Neural progenitor cell (in vitro differentiated cells): ENCODE measurements at regions not wholly inside any gene's neighbourhood (a gene's known extent, or its start where the extent isn't known, plus 50 kb on each side); places are given as distances from the start of the nearest gene placed in this dataset.
A peak's percentile ranks its signal among the peaks of the same experiment; 100 is the strongest.

ENCODE experiments used
- DNase-seq: peaks from one replicate; pipeline ENCODE4 v3.0.0-alpha.2; 2016; ENCODE audit warnings: low spot score
- H2AFZ ChIP-seq: fragments of 200-600 bp; sonication (generic); replicated peaks from 2 replicates; pipeline ENCODE4 v1.6.1; 2016; ENCODE audit warnings: antibody characterized with exemption
- H3F3A ChIP-seq: fragments of 200-600 bp; sonication (generic); 2 replicates; pipeline ENCODE4 v1.6.1; 2016; ENCODE audit warnings: antibody characterized with exemption, low read depth
- H3K27ac ChIP-seq: fragments of 200-600 bp; sonication (generic); 2 replicates; pipeline ENCODE4 v1.5.1; 2016; ENCODE audit warnings: mild to moderate bottlenecking
- H3K27me3 ChIP-seq: fragments of 200-600 bp; sonication (generic); 2 replicates; pipeline ENCODE4 v1.6.1; 2016; ENCODE audit warnings: mild to moderate bottlenecking, moderate library complexity
- H3K36me3 ChIP-seq: fragments of 200-600 bp; sonication (generic); 2 replicates; pipeline ENCODE4 v1.5.1; 2016
- H3K4me1 ChIP-seq: fragments of 200-600 bp; sonication (generic); 2 replicates; pipeline ENCODE4 v1.6.1; 2016; ENCODE audit warnings: mixed run types
- H3K4me2 ChIP-seq: fragments of 200-600 bp; sonication (generic); 2 replicates; pipeline ENCODE4 v1.6.1; 2016
- H3K4me3 ChIP-seq: fragments of 200-600 bp; sonication (generic); 2 replicates; pipeline ENCODE4 v1.5.1; 2016
- H3K79me2 ChIP-seq: fragments of 200-600 bp; sonication (generic); 2 replicates; pipeline ENCODE4 v1.6.1; 2016; ENCODE audit warnings: low read depth
- H3K9ac ChIP-seq: fragments of 200-600 bp; sonication (generic); 2 replicates; pipeline ENCODE4 v1.6.1; 2016
- H3K9me3 ChIP-seq: fragments of 200-600 bp; sonication (generic); 2 replicates; pipeline ENCODE4 v1.5.1; 2016; ENCODE audit warnings: low read depth
- H4K20me1 ChIP-seq: fragments of 200-600 bp; sonication (generic); 2 replicates; pipeline ENCODE4 v1.6.1; 2016; ENCODE audit warnings: low read depth
- H3K27ac Mint-ChIP-seq: 3 replicates; pipeline ENCODE4 v1.8.0; 2021; ENCODE audit warnings: mixed read lengths
- H3K27me3 Mint-ChIP-seq: 2 replicates; pipeline ENCODE4 v1.8.0; 2022; ENCODE audit warnings: low read depth, mild to moderate bottlenecking, inconsistent platforms, moderate library complexity, mixed read lengths; ENCODE audit not compliant: insufficient read depth
- H3K36me3 Mint-ChIP-seq: 3 replicates; pipeline ENCODE4 v1.8.0; 2021; ENCODE audit warnings: mixed read lengths
- H3K4me1 Mint-ChIP-seq: 3 replicates; pipeline ENCODE4 v1.8.0; 2021; ENCODE audit warnings: mixed read lengths
- H3K4me3 Mint-ChIP-seq: 3 replicates; pipeline ENCODE4 v1.8.0; 2021; ENCODE audit warnings: mild to moderate bottlenecking, moderate library complexity, mixed read lengths
- H3K9me3 Mint-ChIP-seq: 3 replicates; pipeline ENCODE4 v1.8.0; 2020; ENCODE audit warnings: mixed read lengths
- CTCF ChIP-seq: fragments of 200-600 bp; sonication (generic); IDR thresholded peaks from 2 replicates; pipeline ENCODE4 v1.5.1; 2017; ENCODE audit warnings: antibody characterized with exemption, mild to moderate bottlenecking
- EZH2 ChIP-seq: fragments of 200-600 bp; sonication (generic); IDR thresholded peaks from 2 replicates; pipeline ENCODE4 v1.6.1; 2017; ENCODE audit warnings: antibody characterized with exemption, mild to moderate bottlenecking, moderate library complexity
- EZH2phosphoT487 ChIP-seq: fragments of 200-600 bp; sonication (generic); IDR thresholded peaks from 2 replicates; pipeline ENCODE4 v1.6.1; 2017; ENCODE audit warnings: antibody characterized with exemption

- Histone ChIP-seq H4K20me1 (no peaks in the 10 kb centered on the region), H3K79me2 (peaks cover 28% of the 10 kb centered on the region), H3K36me3 (no peaks in the 10 kb centered on the region), H3K27me3 (no peaks in the 10 kb centered on the region), H2AFZ (no peak overlapping the region), H3K4me2 (no peak overlapping the region), H3F3A (peaks cover 45% of the 10 kb centered on the region), H3K9me3 (no peaks in the 10 kb centered on the region), H3K27ac (no peak overlapping the region), H3K4me3 (no peak overlapping the region), H3K4me1 (peaks cover 47% of the 10 kb centered on the region), H3K9ac (no peak overlapping the region)
- H3K9me3 Mint-ChIP-seq = peaks cover 4% of the 10 kb centered on the region
- H3K4me3 Mint-ChIP-seq = no peak overlapping the region
- H3K27me3 Mint-ChIP-seq = no peaks in the 10 kb centered on the region
- H3K27ac Mint-ChIP-seq = no peak overlapping the region
- H3K4me1 Mint-ChIP-seq = peaks cover 38% of the 10 kb centered on the region
- H3K36me3 Mint-ChIP-seq = peaks cover 15% of the 10 kb centered on the region
- no peak for TF ChIP-seq EZH2phosphoT487
- no peak for TF ChIP-seq EZH2
- TF ChIP-seq CTCF = no peak
- no peak for DNase-seq
Measured at GRCh38 chr11:8838248-8838647, 72.7 kb upstream of the AKIP1 start.

- H3K27ac ChIP-seq = peak overlapping the region; percentile 94
- H3K9me3 Mint-ChIP-seq = peaks cover 4% of the 10 kb centered on the region
- H3K79me2 ChIP-seq = peaks cover 37% of the 10 kb centered on the region
- H3K36me3 Mint-ChIP-seq = peaks cover 15% of the 10 kb centered on the region
- H3K4me1 Mint-ChIP-seq = peaks cover 32% of the 10 kb centered on the region
- H3K4me3 ChIP-seq = peak overlapping the region; percentile 18
- peaks cover 36% of the 10 kb centered on the region for H3K4me1 ChIP-seq
- peak overlapping the region; percentile 31 for H3K27ac Mint-ChIP-seq
- no peaks in the 10 kb centered on the region for H3K27me3 ChIP-seq
- DNase-seq = no peak
- H2AFZ ChIP-seq = no peak overlapping the region
- no peaks in the 10 kb centered on the region for H3K9me3 ChIP-seq
- H3K4me3 Mint-ChIP-seq = peak overlapping the region; percentile 4
- peaks cover 2% of the 10 kb centered on the region for H3K27me3 Mint-ChIP-seq
- H3K36me3 ChIP-seq = no peaks in the 10 kb centered on the region
- TF ChIP-seq EZH2 (no peak), EZH2phosphoT487 (no peak), CTCF (no peak)
- no peaks in the 10 kb centered on the region for H4K20me1 ChIP-seq
- peaks cover 51% of the 10 kb centered on the region for H3F3A ChIP-seq
- peak overlapping the region; percentile 65 for H3K4me2 ChIP-seq
- H3K9ac ChIP-seq = no peak overlapping the region
Measured at GRCh38 chr11:8839306-8839956, 71.6 kb upstream of the AKIP1 start.

GRCh38 chr11:8839957-8840945 is 70.7 kb upstream of the AKIP1 start:
- H2AFZ ChIP-seq = no peak overlapping the region
- H3K27ac Mint-ChIP-seq = peak overlapping the region; percentile 31
- H3K27me3 Mint-ChIP-seq = peaks cover 2% of the 10 kb centered on the region

More at GRCh38 chr11:8839957-8840945, 70.7 kb upstream of the AKIP1 start:
- Mint-ChIP-seq H3K9me3 (peaks cover 4% of the 10 kb centered on the region), H3K4me3 (peak overlapping the region; percentile 4), H3K36me3 (peaks cover 15% of the 10 kb centered on the region), H3K4me1 (peaks cover 30% of the 10 kb centered on the region)
- H3K4me2 ChIP-seq = peak overlapping the region; percentile 65
- H4K20me1 ChIP-seq = no peaks in the 10 kb centered on the region
- no peaks in the 10 kb centered on the region for H3K27me3 ChIP-seq
- peak overlapping the region; percentile 94 for H3K27ac ChIP-seq
- H3K9me3 ChIP-seq = no peaks in the 10 kb centered on the region
- peak; percentile 85 for DNase-seq
- H3K4me1 ChIP-seq = peaks cover 42% of the 10 kb centered on the region
- H3F3A ChIP-seq = peaks cover 55% of the 10 kb centered on the region
- no peak overlapping the region for H3K9ac ChIP-seq
- TF ChIP-seq EZH2 = no peak
- H3K36me3 ChIP-seq = no peaks in the 10 kb centered on the region
- H3K4me3 ChIP-seq = peak overlapping the region; percentile 18
- peaks cover 45% of the 10 kb centered on the region for H3K79me2 ChIP-seq
